ENCODE measurements at regions not wholly inside any gene's neighbourhood (a gene's known extent, or its start where the extent isn't known, plus 50 kb on each side); places are given as distances from the start of the nearest gene placed in this dataset.

DNA sequence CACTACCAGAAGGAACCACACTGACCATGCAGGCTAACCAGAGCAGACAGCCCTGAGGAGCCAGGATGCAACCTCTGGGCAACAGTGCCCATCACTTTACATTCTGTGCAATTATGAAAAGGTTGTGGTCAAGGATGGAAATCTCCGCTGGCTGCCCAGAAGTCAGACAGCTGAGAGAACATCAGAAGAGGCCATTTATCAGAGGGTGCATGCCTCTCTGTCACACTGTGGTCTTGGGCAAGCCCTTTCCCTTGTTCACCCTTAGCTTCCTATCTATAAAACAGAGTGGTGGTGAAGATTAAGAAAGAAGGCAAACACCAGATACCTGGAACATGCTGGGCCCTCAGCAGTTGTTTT, 120.7 kb upstream of the GDF10 start:
- H3K36me3 ChIP-seq (ENCODE audit: control insufficient read depth in 4 of 4, insufficient read depth in 3 of 4, low read depth in 1 of 4, low read length in 3 of 4), result no peaks in the 10 kb centered on the region
- no peak overlapping the region for H3K9ac ChIP-seq (ENCODE audit: low read depth in 1 of 2, low read length in 2 of 2)
- no peak overlapping the region for H3K4me3 ChIP-seq (ENCODE audit: low read depth in 1 of 3, low read length in 3 of 3)
- WGBS, result 94% methylated on average over 1 of the region's 1 CpG
- no peaks in the 10 kb centered on the region for H3K9me3 ChIP-seq (ENCODE audit: control insufficient read depth in 4 of 4, low read length in 3 of 4)
- no peak for DNase-seq (ENCODE audit: low spot score)
- H3K27ac ChIP-seq (ENCODE audit: low read depth in 1 of 2, low read length in 2 of 2), result no peak overlapping the region
- no peaks in the 10 kb centered on the region for H3K4me1 ChIP-seq (ENCODE audit: control insufficient read depth in 4 of 4, insufficient read depth in 4 of 4, low read length in 3 of 4)
- no peaks in the 10 kb centered on the region for H3K27me3 ChIP-seq (ENCODE audit: control insufficient read depth in 4 of 4, insufficient read depth in 4 of 4, low read length in 3 of 4)
- TF ChIP-seq RAD21 (IDR thresholded peaks at IDR 0.05), result no peak
- TF ChIP-seq, protein P1, sequence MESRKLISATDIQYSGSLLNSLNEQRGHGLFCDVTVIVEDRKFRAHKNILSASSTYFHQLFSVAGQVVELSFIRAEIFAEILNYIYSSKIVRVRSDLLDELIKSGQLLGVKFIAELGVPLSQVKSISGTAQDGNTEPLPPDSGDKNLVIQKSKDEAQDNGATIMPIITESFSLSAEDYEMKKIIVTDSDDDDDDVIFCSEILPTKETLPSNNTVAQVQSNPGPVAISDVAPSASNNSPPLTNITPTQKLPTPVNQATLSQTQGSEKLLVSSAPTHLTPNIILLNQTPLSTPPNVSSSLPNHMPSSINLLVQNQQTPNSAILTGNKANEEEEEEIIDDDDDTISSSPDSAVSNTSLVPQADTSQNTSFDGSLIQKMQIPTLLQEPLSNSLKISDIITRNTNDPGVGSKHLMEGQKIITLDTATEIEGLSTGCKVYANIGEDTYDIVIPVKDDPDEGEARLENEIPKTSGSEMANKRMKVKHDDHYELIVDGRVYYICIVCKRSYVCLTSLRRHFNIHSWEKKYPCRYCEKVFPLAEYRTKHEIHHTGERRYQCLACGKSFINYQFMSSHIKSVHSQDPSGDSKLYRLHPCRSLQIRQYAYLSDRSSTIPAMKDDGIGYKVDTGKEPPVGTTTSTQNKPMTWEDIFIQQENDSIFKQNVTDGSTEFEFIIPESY (IDR thresholded peaks at IDR 0.05), result no peak
- TF ChIP-seq, protein P2, sequence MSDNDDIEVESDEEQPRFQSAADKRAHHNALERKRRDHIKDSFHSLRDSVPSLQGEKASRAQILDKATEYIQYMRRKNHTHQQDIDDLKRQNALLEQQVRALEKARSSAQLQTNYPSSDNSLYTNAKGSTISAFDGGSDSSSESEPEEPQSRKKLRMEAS (IDR thresholded peaks at IDR 0.05), result no peak
- TF ChIP-seq YY1 (IDR thresholded peaks at IDR 0.05), result no peak
- TF ChIP-seq GABPA (IDR thresholded peaks at IDR 0.05 in 1 of 2, conservative IDR thresholded peaks at IDR 0.05 in 1 of 2), result no peak
- TF ChIP-seq, protein P3, sequence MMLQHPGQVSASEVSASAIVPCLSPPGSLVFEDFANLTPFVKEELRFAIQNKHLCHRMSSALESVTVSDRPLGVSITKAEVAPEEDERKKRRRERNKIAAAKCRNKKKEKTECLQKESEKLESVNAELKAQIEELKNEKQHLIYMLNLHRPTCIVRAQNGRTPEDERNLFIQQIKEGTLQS (IDR thresholded peaks at IDR 0.05), result no peak
- no peak for TF ChIP-seq FOXA2 (IDR thresholded peaks at IDR 0.05)
- no peak for TF ChIP-seq JUND (IDR thresholded peaks at IDR 0.05)
- TF ChIP-seq SP1 (IDR thresholded peaks at IDR 0.05), result no peak
- TF ChIP-seq RXRA (IDR thresholded peaks at IDR 0.05), result no peak
- no peak for TF ChIP-seq NR2F2 (IDR thresholded peaks at IDR 0.05)
- no peak for TF ChIP-seq FOXA1 (IDR thresholded peaks at IDR 0.05)
- TF ChIP-seq, protein P4, sequence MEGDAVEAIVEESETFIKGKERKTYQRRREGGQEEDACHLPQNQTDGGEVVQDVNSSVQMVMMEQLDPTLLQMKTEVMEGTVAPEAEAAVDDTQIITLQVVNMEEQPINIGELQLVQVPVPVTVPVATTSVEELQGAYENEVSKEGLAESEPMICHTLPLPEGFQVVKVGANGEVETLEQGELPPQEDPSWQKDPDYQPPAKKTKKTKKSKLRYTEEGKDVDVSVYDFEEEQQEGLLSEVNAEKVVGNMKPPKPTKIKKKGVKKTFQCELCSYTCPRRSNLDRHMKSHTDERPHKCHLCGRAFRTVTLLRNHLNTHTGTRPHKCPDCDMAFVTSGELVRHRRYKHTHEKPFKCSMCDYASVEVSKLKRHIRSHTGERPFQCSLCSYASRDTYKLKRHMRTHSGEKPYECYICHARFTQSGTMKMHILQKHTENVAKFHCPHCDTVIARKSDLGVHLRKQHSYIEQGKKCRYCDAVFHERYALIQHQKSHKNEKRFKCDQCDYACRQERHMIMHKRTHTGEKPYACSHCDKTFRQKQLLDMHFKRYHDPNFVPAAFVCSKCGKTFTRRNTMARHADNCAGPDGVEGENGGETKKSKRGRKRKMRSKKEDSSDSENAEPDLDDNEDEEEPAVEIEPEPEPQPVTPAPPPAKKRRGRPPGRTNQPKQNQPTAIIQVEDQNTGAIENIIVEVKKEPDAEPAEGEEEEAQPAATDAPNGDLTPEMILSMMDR (IDR thresholded peaks at IDR 0.05; ENCODE audit: low read depth, low read length, missing input control), result no peak
- no peak for TF ChIP-seq HNF4A (conservative IDR thresholded peaks at IDR 0.05)
- TF ChIP-seq, protein P5, sequence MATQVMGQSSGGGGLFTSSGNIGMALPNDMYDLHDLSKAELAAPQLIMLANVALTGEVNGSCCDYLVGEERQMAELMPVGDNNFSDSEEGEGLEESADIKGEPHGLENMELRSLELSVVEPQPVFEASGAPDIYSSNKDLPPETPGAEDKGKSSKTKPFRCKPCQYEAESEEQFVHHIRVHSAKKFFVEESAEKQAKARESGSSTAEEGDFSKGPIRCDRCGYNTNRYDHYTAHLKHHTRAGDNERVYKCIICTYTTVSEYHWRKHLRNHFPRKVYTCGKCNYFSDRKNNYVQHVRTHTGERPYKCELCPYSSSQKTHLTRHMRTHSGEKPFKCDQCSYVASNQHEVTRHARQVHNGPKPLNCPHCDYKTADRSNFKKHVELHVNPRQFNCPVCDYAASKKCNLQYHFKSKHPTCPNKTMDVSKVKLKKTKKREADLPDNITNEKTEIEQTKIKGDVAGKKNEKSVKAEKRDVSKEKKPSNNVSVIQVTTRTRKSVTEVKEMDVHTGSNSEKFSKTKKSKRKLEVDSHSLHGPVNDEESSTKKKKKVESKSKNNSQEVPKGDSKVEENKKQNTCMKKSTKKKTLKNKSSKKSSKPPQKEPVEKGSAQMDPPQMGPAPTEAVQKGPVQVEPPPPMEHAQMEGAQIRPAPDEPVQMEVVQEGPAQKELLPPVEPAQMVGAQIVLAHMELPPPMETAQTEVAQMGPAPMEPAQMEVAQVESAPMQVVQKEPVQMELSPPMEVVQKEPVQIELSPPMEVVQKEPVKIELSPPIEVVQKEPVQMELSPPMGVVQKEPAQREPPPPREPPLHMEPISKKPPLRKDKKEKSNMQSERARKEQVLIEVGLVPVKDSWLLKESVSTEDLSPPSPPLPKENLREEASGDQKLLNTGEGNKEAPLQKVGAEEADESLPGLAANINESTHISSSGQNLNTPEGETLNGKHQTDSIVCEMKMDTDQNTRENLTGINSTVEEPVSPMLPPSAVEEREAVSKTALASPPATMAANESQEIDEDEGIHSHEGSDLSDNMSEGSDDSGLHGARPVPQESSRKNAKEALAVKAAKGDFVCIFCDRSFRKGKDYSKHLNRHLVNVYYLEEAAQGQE (IDR thresholded peaks at IDR 0.05), result no peak
- TF ChIP-seq EGR1 (IDR thresholded peaks at IDR 0.05; ENCODE audit: low read depth in 2 of 2), result no peak
- TF ChIP-seq TAF1 (conservative IDR thresholded peaks at IDR 0.05), result no peak

Data from liver (tissue), 8 donors.